Natural killer cell (primary cell): ENCODE measurements at regions not wholly inside any gene's neighbourhood (a gene's known extent, or its start where the extent isn't known, plus 50 kb on each side); places are given as distances from the start of the nearest gene placed in this dataset.
"Not testable (repeated sequence)": the region's sequence is repeated elsewhere in the genome, so short reads cannot be mapped to it uniquely, and the experiment has no call there.

Source experiments
- ATAC-seq, 3 donors: fragments of 150-1000 bp in 2 of 3; fragments of 200-7000 bp in 1 of 3; cut with Tn5 transposase; 1 replicate in 1 of 3; 2 replicates in 2 of 3; pipeline ENCODE4 v1.10.0; 2021; ENCODE audit warnings: mild to moderate bottlenecking in 2 of 3, moderate library complexity in 2 of 3
- DNase-seq, 2 donors: peaks; one replicate each; pipeline versions ENCODE4 v3.0.0 to v3.0.0-alpha.2; 2013 to 2021; ENCODE audit warnings: mixed read lengths in 1 of 2
- H3K27ac ChIP-seq: one replicate; pipeline ENCODE4 v1.5.1; 2013; ENCODE audit warnings: mild to moderate bottlenecking, low read length
- H3K27me3 ChIP-seq: one replicate; pipeline ENCODE4 v1.6.1; 2013; ENCODE audit warnings: low read length; ENCODE audit not compliant: control insufficient read depth, insufficient read depth
- H3K36me3 ChIP-seq: one replicate; pipeline ENCODE4 v1.6.1; 2013; ENCODE audit warnings: low read length; ENCODE audit not compliant: control insufficient read depth, insufficient read depth
- H3K4me1 ChIP-seq: one replicate; pipeline ENCODE4 v1.6.1; 2013; ENCODE audit warnings: low read length; ENCODE audit not compliant: control insufficient read depth, insufficient read depth
- H3K4me3 ChIP-seq: one replicate; pipeline ENCODE4 v1.5.1; 2013; ENCODE audit warnings: low read length
- H3K9me3 ChIP-seq: one replicate; pipeline ENCODE4 v1.6.1; 2013; ENCODE audit warnings: low read length; ENCODE audit not compliant: control insufficient read depth, insufficient read depth
- H3K27ac Mint-ChIP-seq, 2 donors: one replicate each; pipeline ENCODE4 v1.8.0; 2022; ENCODE audit warnings: mild to moderate bottlenecking in 2 of 2, mixed read lengths in 2 of 2, moderate library complexity in 1 of 2
- H3K27me3 Mint-ChIP-seq, 2 donors: one replicate each; pipeline ENCODE4 v1.8.0; 2022; ENCODE audit warnings: low read depth in 2 of 2, mixed read lengths in 2 of 2
- H3K36me3 Mint-ChIP-seq: one replicate; pipeline ENCODE4 v1.8.0; 2022; ENCODE audit warnings: mixed read lengths
- H3K4me1 Mint-ChIP-seq, 2 donors: one replicate each; pipeline ENCODE4 v1.8.0; 2022; ENCODE audit warnings: mixed read lengths in 2 of 2
- H3K4me3 Mint-ChIP-seq: one replicate; pipeline ENCODE4 v1.8.0; 2022; ENCODE audit warnings: mild to moderate bottlenecking, moderate library complexity, mixed read lengths
- H3K9me3 Mint-ChIP-seq, 2 donors: one replicate each; pipeline ENCODE4 v1.8.0; 2022; ENCODE audit warnings: mixed read lengths in 2 of 2
- CTCF ChIP-seq: fragments of 200-600 bp; IDR thresholded peaks from one replicate; pipeline ENCODE4 v1.8.0; 2022; ENCODE audit warnings: antibody characterized with exemption
- WGBS: methylation state at CpG from one replicate; pipeline ENCODE4 v1.1.7; 2013; ENCODE audit warnings: missing lambda C conversion rate; ENCODE audit not compliant: insufficient coverage; 5-methylcytosine and 5-hydroxymethylcytosine counted together
- intact Hi-C: fragments of 100-400 bp; cut with micrococcal nuclease; formaldehyde crosslinking; loops from one replicate; pipeline ENCODE4 v1.14.2; 2022

- H3K27ac Mint-ChIP-seq = no peak overlapping the region
- TF ChIP-seq CTCF = no peak
Observed at GRCh38 chr3:24562895-24563294, 68.2 kb upstream of the THRB start.

GRCh38 chr3:24565053-24565452 is 70.4 kb upstream of the THRB start:
- Mint-ChIP-seq H3K27ac (no peak overlapping the region), H3K27me3 (no peaks in the 10 kb centered on the region), H3K4me3 (no peak overlapping the region), H3K4me1 (no peaks in the 10 kb centered on the region), H3K9me3 (peaks cover 11 to 14% of the 10 kb centered on the region in 2 donors), H3K36me3 (no peaks in the 10 kb centered on the region)
- no peak for DNase-seq
- no peaks in the 10 kb centered on the region for H3K4me1 ChIP-seq
- no peaks in the 10 kb centered on the region for H3K9me3 ChIP-seq
- H3K4me3 ChIP-seq = no peak overlapping the region
- no peak for ATAC-seq
- no peak for TF ChIP-seq CTCF
- intact Hi-C loops = no loop called here
- no peak overlapping the region for H3K27ac ChIP-seq
- no peaks in the 10 kb centered on the region for H3K27me3 ChIP-seq
- H3K36me3 ChIP-seq = no peaks in the 10 kb centered on the region
- WGBS = no CpG with 5 or more reads among the region's 1 CpG

More at GRCh38 chr3:24562895-24563294, 68.2 kb upstream of the THRB start:
- intact Hi-C loops = no loop called here
- Mint-ChIP-seq H3K4me3 (no peak overlapping the region), H3K4me1 (no peaks in the 10 kb centered on the region), H3K27me3 (no peaks in the 10 kb centered on the region), H3K9me3 (peaks cover 5 to 9% of the 10 kb centered on the region in 2 donors), H3K36me3 (no peaks in the 10 kb centered on the region)
- no peaks in the 10 kb centered on the region for H3K9me3 ChIP-seq
- H3K27me3 ChIP-seq = no peaks in the 10 kb centered on the region
- DNase-seq (no peak), ATAC-seq (no peak)
- no peaks in the 10 kb centered on the region for H3K36me3 ChIP-seq
- H3K27ac ChIP-seq = no peak overlapping the region
- WGBS = 76% methylated on average over 3 of the region's 3 CpGs
- no peak overlapping the region for H3K4me3 ChIP-seq
- H3K4me1 ChIP-seq = no peaks in the 10 kb centered on the region

- no peaks in the 10 kb centered on the region for H3K36me3 Mint-ChIP-seq
- Histone ChIP-seq H3K36me3 (no peaks in the 10 kb centered on the region), H3K9me3 (no peaks in the 10 kb centered on the region), H3K27me3 (no peaks in the 10 kb centered on the region), H3K27ac (no peak overlapping the region), H3K4me1 (no peaks in the 10 kb centered on the region), H3K4me3 (no peak overlapping the region)
- DNase-seq = no peak
- intact Hi-C loops = no loop called here
- H3K27ac Mint-ChIP-seq = no peak overlapping the region
- no peak overlapping the region for H3K4me3 Mint-ChIP-seq
- 60% methylated on average over 1 of the region's 1 CpG for WGBS
- H3K9me3 Mint-ChIP-seq = peaks cover 11 to 14% of the 10 kb centered on the region in 2 donors
- TF ChIP-seq CTCF = no peak
- ATAC-seq = no peak
- no peaks in the 10 kb centered on the region for H3K27me3 Mint-ChIP-seq
- no peaks in the 10 kb centered on the region for H3K4me1 Mint-ChIP-seq
Observed at GRCh38 chr3:24565656-24566055, 71.0 kb upstream of the THRB start.

- no peak for ATAC-seq
- H3K27me3 ChIP-seq = no peaks in the 10 kb centered on the region
- DNase-seq = no peak
- no peaks in the 10 kb centered on the region for H3K27me3 Mint-ChIP-seq
- TF ChIP-seq CTCF = no peak
- H3K4me3 ChIP-seq = no peak overlapping the region
- H3K4me3 Mint-ChIP-seq = no peak overlapping the region
- intact Hi-C loops = no loop called here
- no peaks in the 10 kb centered on the region for H3K4me1 ChIP-seq
- no peaks in the 10 kb centered on the region for H3K9me3 ChIP-seq
- no peak overlapping the region for H3K27ac Mint-ChIP-seq
- H3K9me3 Mint-ChIP-seq = peaks cover 11 to 14% of the 10 kb centered on the region in 2 donors
- H3K27ac ChIP-seq = no peak overlapping the region
- no peaks in the 10 kb centered on the region for H3K4me1 Mint-ChIP-seq
- no peaks in the 10 kb centered on the region for H3K36me3 ChIP-seq
- H3K36me3 Mint-ChIP-seq = no peaks in the 10 kb centered on the region
- WGBS = 91% methylated on average over 15 of the region's 15 CpGs
Observed at GRCh38 chr3:24566927-24567326, 72.3 kb upstream of the THRB start.

GRCh38 chr3:24572409-24572808 is 77.8 kb upstream of the THRB start:
- H3K27me3 Mint-ChIP-seq, H3K27me3 ChIP-seq, H3K36me3 Mint-ChIP-seq, H3K9me3 Mint-ChIP-seq, H3K4me1 Mint-ChIP-seq, H3K27ac Mint-ChIP-seq, DNase-seq, H3K4me3 Mint-ChIP-seq, H3K36me3 ChIP-seq, ATAC-seq, H3K9me3 ChIP-seq, H3K4me1 ChIP-seq, H3K4me3 ChIP-seq, H3K27ac ChIP-seq, intact Hi-C loops: not testable (repeated sequence)
- 96% methylated on average over 6 of the region's 6 CpGs for WGBS
